ENCODE measurements at regions not wholly inside any gene's neighbourhood (a gene's known extent, or its start where the extent isn't known, plus 50 kb on each side); places are given as distances from the start of the nearest gene placed in this dataset.

DNA sequence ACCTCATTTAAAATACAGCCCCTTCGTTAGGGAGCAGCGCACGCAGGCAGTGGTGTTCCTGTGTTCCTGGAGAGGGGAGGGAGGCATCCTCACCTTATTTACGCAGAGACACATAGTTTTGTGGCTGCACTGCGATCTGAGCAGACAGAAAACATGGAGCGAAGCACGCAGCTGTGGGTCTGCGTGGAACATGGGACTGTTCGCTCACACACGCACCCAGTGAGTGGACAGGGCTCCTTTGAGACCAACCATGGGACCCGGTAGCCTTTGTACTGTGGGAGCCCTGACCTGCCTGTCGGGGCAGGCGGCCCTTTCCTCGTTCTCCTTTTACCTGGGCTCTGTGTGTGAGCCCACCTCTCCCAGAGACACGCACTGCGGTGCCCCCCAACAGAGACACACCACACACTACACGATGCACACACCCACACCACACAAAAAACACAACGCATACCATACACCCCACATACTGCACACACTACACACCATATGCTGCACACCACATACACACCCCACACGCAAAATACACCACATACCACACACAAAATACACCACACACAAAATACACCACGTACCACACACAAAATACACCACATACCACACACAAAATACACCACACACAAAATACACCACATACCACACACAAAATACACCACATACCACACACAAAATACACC lies 1245.7 kb downstream of the BRD1 start:
- Histone ChIP-seq H2AFZ (replicated peaks; ENCODE audit: low read length, poor library complexity) (no peak overlapping the region), H3K56ac (ENCODE audit: extremely low read depth, insufficient read depth, low read length) (no peak overlapping the region), H3K4me3 (ENCODE audit: insufficient read depth, low read depth, low read length) (no peak overlapping the region), H4K8ac (ENCODE audit: low read depth in 2 of 2, low read length in 2 of 2) (no peak overlapping the region), H2AK5ac (ENCODE audit: low read depth, low read length) (no peak overlapping the region), H2BK5ac (ENCODE audit: low read depth, low read length, poor library complexity, severe bottlenecking) (peak overlapping the region; percentile 91), H2AK9ac (replicated peaks; ENCODE audit: low read depth, low read length, poor library complexity) (no peak overlapping the region), H3K4ac (ENCODE audit: low read depth, low read length) (no peak overlapping the region), H3K27me3 (ENCODE audit: control insufficient read depth, insufficient read depth, low read length) (no peaks in the 10 kb centered on the region), H3K79me1 (ENCODE audit: low read depth in 1 of 2, low read length in 2 of 2) (no peaks in the 10 kb centered on the region), H3K4me2 (ENCODE audit: low read depth, low read length) (no peak overlapping the region), H3K9ac (ENCODE audit: low read depth, low read length) (no peak overlapping the region), H2BK15ac (ENCODE audit: low read depth, low read length) (no peak overlapping the region), H3K36me3 (ENCODE audit: control insufficient read depth, insufficient read depth, low read length) (no peaks in the 10 kb centered on the region), H3K14ac (replicated peaks; ENCODE audit: low read depth, low read length) (no peak overlapping the region), H3K9me1 (ENCODE audit: insufficient read depth, low read length) (no peaks in the 10 kb centered on the region), H3K23ac (ENCODE audit: low read depth, low read length) (no peak overlapping the region), H4K5ac (ENCODE audit: low read depth, low read length) (no peak overlapping the region), H4K20me1 (ENCODE audit: insufficient read depth, low read length) (no peaks in the 10 kb centered on the region), H2BK20ac (ENCODE audit: low read depth, low read length) (no peak overlapping the region), H2BK120ac (ENCODE audit: low read depth, low read length) (no peak overlapping the region), H4K91ac (ENCODE audit: insufficient read depth, low read depth, low read length) (no peak overlapping the region), H3K27ac (ENCODE audit: insufficient read depth, low read length) (no peak overlapping the region), H3K4me1 (ENCODE audit: control insufficient read depth, insufficient read depth, low read length) (no peaks in the 10 kb centered on the region), H3K18ac (ENCODE audit: low read depth, low read length) (no peak overlapping the region), H3K9me3 (ENCODE audit: control insufficient read depth, insufficient read depth, low read length) (peaks cover 25% of the 10 kb centered on the region)
- CTCF ChIA-PET: no interaction called here
- POLR2A ChIA-PET (ENCODE audit: unreplicated experiment): no interaction called here
- no peak for DNase-seq
- intact Hi-C loops (cut with micrococcal nuclease) (no loop called here), in situ Hi-C loops (cut with MboI; ENCODE audit: low sequenced_read_pairs) (no loop called here), dilution Hi-C loops (cut with HindIII; ENCODE audit: low sequenced_read_pairs, unreplicated experiment) (no loop called here)
- WGBS, 2 experiments (ENCODE audit: extremely low coverage in 2 of 2, insufficient read length in 1 of 2): 84% methylated on average over 8 of the region's 20 CpGs; no CpG with 5 or more reads in 1 of the 2 experiments
- no TSS peak for BruUV-seq (replicated peaks)
- no peak for ATAC-seq (ENCODE audit: low read depth)
- TF ChIP-seq, protein P1, sequence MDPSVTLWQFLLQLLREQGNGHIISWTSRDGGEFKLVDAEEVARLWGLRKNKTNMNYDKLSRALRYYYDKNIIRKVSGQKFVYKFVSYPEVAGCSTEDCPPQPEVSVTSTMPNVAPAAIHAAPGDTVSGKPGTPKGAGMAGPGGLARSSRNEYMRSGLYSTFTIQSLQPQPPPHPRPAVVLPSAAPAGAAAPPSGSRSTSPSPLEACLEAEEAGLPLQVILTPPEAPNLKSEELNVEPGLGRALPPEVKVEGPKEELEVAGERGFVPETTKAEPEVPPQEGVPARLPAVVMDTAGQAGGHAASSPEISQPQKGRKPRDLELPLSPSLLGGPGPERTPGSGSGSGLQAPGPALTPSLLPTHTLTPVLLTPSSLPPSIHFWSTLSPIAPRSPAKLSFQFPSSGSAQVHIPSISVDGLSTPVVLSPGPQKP (IDR thresholded peaks at IDR 0.05; ENCODE audit: borderline replicate concordance, low read depth, low read length): no peak

Data from IMR-90 (cell line).